Endothelial cell of umbilical vein (primary cell): ENCODE measurements at regions not wholly inside any gene's neighbourhood (a gene's known extent, or its start where the extent isn't known, plus 50 kb on each side); places are given as distances from the start of the nearest gene placed in this dataset.

Experiments used
- BruUV-seq: library from RNA; stranded (reverse); fragments of 400-500 nt; replicated peaks from 2 replicates; lab custom pipeline; 2021; lab: Mats Ljungman, UMichigan
- CTCF ChIA-PET: fragments of 300-600, 350-600 bp; sonication (Branson Sonifier 250); formaldehyde crosslinking; loops from one replicate; lab custom pipeline; 2021; ENCODE audit warnings: antibody characterized with exemption, inconsistent platforms; lab: Charles Lee
- POLR2A ChIA-PET: fragments of 300-600, 350-600 bp; sonication (Branson Sonifier 250); formaldehyde crosslinking; loops from one replicate; lab custom pipeline; 2021; ENCODE audit warnings: antibody characterized with exemption, inconsistent platforms; lab: Charles Lee
- DNase-seq: peaks from one replicate; pipeline ENCODE4 v3.0.0-alpha.2; 2011; ENCODE audit warnings: low read depth, low spot score
- FAIRE-seq: peaks from 2 replicates; lab custom pipeline; 2011; peaks lifted over from hg19 to GRCh38; lab: Jason Lieb, UNC
- H2AFZ ChIP-seq: 2 replicates; pipeline ENCODE4 v1.6.0; 2012; ENCODE audit warnings: low read depth, low read length, control low read depth, inconsistent platforms
- H3K27ac ChIP-seq: 2 replicates; pipeline ENCODE4 v1.5.1; 2011; ENCODE audit warnings: low read depth, mild to moderate bottlenecking, control low read depth, low read length, moderate library complexity; ENCODE audit not compliant: insufficient read depth
- H3K27me3 ChIP-seq, 2 experiments: 2 replicates each; pipeline versions ENCODE4 v1.6.0 to v1.6.1; 2011; ENCODE audit warnings: low read length in 2 of 2, mixed read lengths in 1 of 2; ENCODE audit not compliant: control insufficient read depth in 2 of 2, insufficient read depth in 2 of 2
- H3K36me3 ChIP-seq, 2 experiments: 2 replicates in 1 of 2; 3 replicates in 1 of 2; pipeline ENCODE4 v1.5.1; 2011; ENCODE audit warnings: low read length in 2 of 2, mild to moderate bottlenecking in 1 of 2, moderate library complexity in 1 of 2; ENCODE audit not compliant: control insufficient read depth in 2 of 2, insufficient read depth in 2 of 2; ENCODE audit errors: extremely low read depth in 1 of 2
- H3K4me1 ChIP-seq: 3 replicates; pipeline ENCODE4 v1.5.1; 2011; ENCODE audit warnings: mild to moderate bottlenecking, low read length; ENCODE audit not compliant: control insufficient read depth, insufficient read depth; ENCODE audit errors: extremely low read depth
- H3K4me2 ChIP-seq: 2 replicates; pipeline ENCODE4 v1.6.1; 2011; ENCODE audit warnings: low read length, control low read depth, mixed read lengths; ENCODE audit not compliant: insufficient read depth
- H3K4me3 ChIP-seq, 3 experiments: fragments of 200-600 bp in 1 of 3; sonication (generic), shearing (Covaris generic) in 1 of 3; replicated peaks in 1 of 3; 2 replicates each; pipeline ENCODE4 v1.5.1; 2011 to 2016; ENCODE audit warnings: control low read depth in 3 of 3, low read length in 3 of 3, mild to moderate bottlenecking in 2 of 3, inconsistent platforms in 1 of 3, low read depth in 1 of 3, moderate library complexity in 1 of 3; ENCODE audit not compliant: insufficient read depth in 1 of 3
- H3K79me2 ChIP-seq: 2 replicates; pipeline ENCODE4 v1.6.0; 2012; ENCODE audit warnings: low read length, inconsistent platforms; ENCODE audit not compliant: control insufficient read depth, insufficient read depth
- H3K9ac ChIP-seq: replicated peaks from 2 replicates; pipeline ENCODE3; 2011; ENCODE audit warnings: low read length, control low read depth; ENCODE audit not compliant: insufficient read depth; ENCODE audit errors: extremely low read depth
- H3K9me1 ChIP-seq: replicated peaks from 3 replicates; pipeline ENCODE4 v1.6.0; 2011; ENCODE audit warnings: mild to moderate bottlenecking, low read length; ENCODE audit not compliant: control insufficient read depth, insufficient read depth; ENCODE audit errors: extremely low read depth
- H3K9me3 ChIP-seq: replicated peaks from 2 replicates; pipeline ENCODE4 v1.5.1; 2012; ENCODE audit warnings: low read length, inconsistent platforms; ENCODE audit not compliant: control insufficient read depth, insufficient read depth
- H4K20me1 ChIP-seq: replicated peaks from 2 replicates; pipeline ENCODE3; 2011; ENCODE audit warnings: mild to moderate bottlenecking, low read length; ENCODE audit not compliant: control insufficient read depth, insufficient read depth; ENCODE audit errors: extremely low read depth
- EZH2 ChIP-seq: IDR thresholded peaks from 2 replicates; pipeline ENCODE4 v1.6.1; 2012; ENCODE audit warnings: borderline replicate concordance, low read depth, mild to moderate bottlenecking, moderate library complexity, low read length, inconsistent platforms; ENCODE audit not compliant: severe bottlenecking
- FOS ChIP-seq: IDR thresholded peaks from 2 replicates; pipeline ENCODE4 v1.6.1; 2011; ENCODE audit warnings: mild to moderate bottlenecking, low read length, moderate library complexity, borderline replicate concordance; ENCODE audit not compliant: insufficient read depth
- GATA2 ChIP-seq: IDR thresholded peaks from 2 replicates; pipeline ENCODE4 v1.7.0; 2011; ENCODE audit warnings: low read depth, mild to moderate bottlenecking, moderate library complexity, mixed read lengths, low read length; ENCODE audit not compliant: insufficient read length, insufficient read depth
- JUN ChIP-seq: IDR thresholded peaks from 2 replicates; pipeline ENCODE4 v1.6.1; 2011; ENCODE audit warnings: borderline replicate concordance, low read depth; ENCODE audit not compliant: insufficient read length, insufficient read depth
- MYC ChIP-seq: IDR thresholded peaks from one replicate; pipeline ENCODE4 v1.6.1; 2011; ENCODE audit warnings: mild to moderate bottlenecking, low read depth, low read length
- POLR2A ChIP-seq: IDR thresholded peaks from 2 replicates; pipeline ENCODE4 v1.6.1; 2012; ENCODE audit warnings: low read depth, mild to moderate bottlenecking, control low read depth, low read length
- POLR2AphosphoS5 ChIP-seq: IDR thresholded peaks from 2 replicates; pipeline ENCODE4 v1.6.1; 2012; ENCODE audit warnings: low read depth, mild to moderate bottlenecking, control low read depth, low read length, moderate library complexity; ENCODE audit not compliant: insufficient read depth
- dilution Hi-C: fragments of 300-500 bp; cut with MboI; formaldehyde crosslinking; loops from one replicate; pipeline ENCODE4 v1.15.0; 2019; ENCODE audit warnings: low sequenced_read_pairs; ENCODE audit not compliant: extremely low pct_ligation_motif_present
- intact Hi-C: fragments of 100-400 bp; cut with micrococcal nuclease; formaldehyde crosslinking; loops from one replicate; pipeline ENCODE4 v1.10.0; 2022
- TF ChIP-seq, protein P1 (sequence below), 2 donors: IDR thresholded peaks; 1 replicate in 1 of 2; 2 replicates in 1 of 2; pipeline ENCODE4 v1.5.1; 2011; ENCODE audit warnings: low read length in 2 of 2, mild to moderate bottlenecking in 2 of 2, moderate library complexity in 2 of 2, control low read depth in 1 of 2, inconsistent platforms in 1 of 2, low read depth in 1 of 2; ENCODE audit not compliant: insufficient read depth in 1 of 2; ENCODE audit errors: extremely low read depth in 1 of 2
- TF ChIP-seq, protein P2 (sequence below): IDR thresholded peaks from 2 replicates; pipeline ENCODE4 v1.6.1; 2011; ENCODE audit not compliant: insufficient read depth, insufficient read length

DNA sequence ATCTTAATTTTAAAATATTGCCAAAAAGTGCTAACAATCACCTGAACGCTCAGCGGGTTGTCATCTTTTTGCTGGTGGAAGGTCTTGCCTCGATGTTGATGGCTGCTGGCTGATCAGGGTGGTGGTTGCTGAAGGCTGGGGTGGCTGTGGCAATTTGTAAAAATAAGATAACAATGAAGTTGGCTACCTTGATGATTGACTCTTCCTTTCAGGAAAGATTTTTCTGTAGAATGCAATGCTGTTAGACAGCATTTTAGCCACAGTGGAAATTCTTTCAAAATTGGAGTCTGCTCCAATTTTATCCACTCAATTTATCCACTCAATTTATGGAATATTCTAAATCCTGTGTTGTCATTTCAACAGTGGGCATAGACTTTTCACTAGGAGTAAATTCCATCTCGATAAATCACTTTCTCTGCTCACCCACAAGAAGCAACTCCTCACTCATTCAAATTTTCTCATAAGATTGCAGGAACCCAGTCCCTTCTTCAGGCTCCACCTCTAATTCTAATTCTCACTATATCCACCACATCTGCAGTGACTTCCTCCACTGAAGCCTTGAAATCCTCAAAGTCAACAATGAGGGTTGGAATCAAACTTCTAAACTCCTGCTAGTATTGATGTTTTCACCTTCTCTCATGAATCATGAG, 78.8 kb downstream of the LINC01488 start:
- dilution Hi-C loops = no loop called here
- H3K9me3 ChIP-seq = no peaks in the 10 kb centered on the region
- no peaks in the 10 kb centered on the region for H3K79me2 ChIP-seq
- peak; percentile 55 for FAIRE-seq
- TF ChIP-seq FOS = no peak
- TF ChIP-seq JUN = no peak
- TF ChIP-seq, protein P1, sequence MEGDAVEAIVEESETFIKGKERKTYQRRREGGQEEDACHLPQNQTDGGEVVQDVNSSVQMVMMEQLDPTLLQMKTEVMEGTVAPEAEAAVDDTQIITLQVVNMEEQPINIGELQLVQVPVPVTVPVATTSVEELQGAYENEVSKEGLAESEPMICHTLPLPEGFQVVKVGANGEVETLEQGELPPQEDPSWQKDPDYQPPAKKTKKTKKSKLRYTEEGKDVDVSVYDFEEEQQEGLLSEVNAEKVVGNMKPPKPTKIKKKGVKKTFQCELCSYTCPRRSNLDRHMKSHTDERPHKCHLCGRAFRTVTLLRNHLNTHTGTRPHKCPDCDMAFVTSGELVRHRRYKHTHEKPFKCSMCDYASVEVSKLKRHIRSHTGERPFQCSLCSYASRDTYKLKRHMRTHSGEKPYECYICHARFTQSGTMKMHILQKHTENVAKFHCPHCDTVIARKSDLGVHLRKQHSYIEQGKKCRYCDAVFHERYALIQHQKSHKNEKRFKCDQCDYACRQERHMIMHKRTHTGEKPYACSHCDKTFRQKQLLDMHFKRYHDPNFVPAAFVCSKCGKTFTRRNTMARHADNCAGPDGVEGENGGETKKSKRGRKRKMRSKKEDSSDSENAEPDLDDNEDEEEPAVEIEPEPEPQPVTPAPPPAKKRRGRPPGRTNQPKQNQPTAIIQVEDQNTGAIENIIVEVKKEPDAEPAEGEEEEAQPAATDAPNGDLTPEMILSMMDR (IDR thresholded peaks at IDR 0.05; ENCODE audit: extremely low read depth in 1 of 2, insufficient read depth in 1 of 2, low read depth in 1 of 2, low read length in 2 of 2) = no peak
- intact Hi-C loops = no loop called here
- ChIA-PET POLR2A (no interaction called here), CTCF (no interaction called here)
- no peak overlapping the region for H3K4me3 ChIP-seq
- DNase-seq = no peak
- H3K27ac ChIP-seq = no peak overlapping the region
- BruUV-seq = no TSS peak
- no peaks in the 10 kb centered on the region for H4K20me1 ChIP-seq
- peaks cover 0 to 3% of the 10 kb centered on the region in 2 experiments for H3K27me3 ChIP-seq
- no peaks in the 10 kb centered on the region for H3K36me3 ChIP-seq
- no peak overlapping the region for H3K9ac ChIP-seq
- no peak overlapping the region for H3K4me2 ChIP-seq
- H2AFZ ChIP-seq = no peak overlapping the region
- no peaks in the 10 kb centered on the region for H3K9me1 ChIP-seq
- no peaks in the 10 kb centered on the region for H3K4me1 ChIP-seq

- dilution Hi-C loops (no loop called here), intact Hi-C loops (no loop called here)
- Histone ChIP-seq H3K9me1 (no peaks in the 10 kb centered on the region), H4K20me1 (no peaks in the 10 kb centered on the region), H3K27me3 (peaks cover 0 to 3% of the 10 kb centered on the region in 2 experiments), H3K4me3 (no peak overlapping the region), H3K9me3 (no peaks in the 10 kb centered on the region), H3K27ac (no peak overlapping the region), H3K4me1 (no peaks in the 10 kb centered on the region), H2AFZ (no peak overlapping the region), H3K36me3 (no peaks in the 10 kb centered on the region), H3K4me2 (no peak overlapping the region), H3K79me2 (no peaks in the 10 kb centered on the region), H3K9ac (no peak overlapping the region)
- ChIA-PET POLR2A (no interaction called here), CTCF (no interaction called here)
- DNase-seq (no peak), FAIRE-seq (no peak)
- no TSS peak for BruUV-seq
- TF ChIP-seq GATA2 (no peak), POLR2A (no peak), EZH2 (no peak), MYC (no peak), POLR2AphosphoS5 (no peak), FOS (no peak), JUN (no peak)
- TF ChIP-seq, protein P1 (IDR thresholded peaks at IDR 0.05; ENCODE audit: extremely low read depth in 1 of 2, insufficient read depth in 1 of 2, low read depth in 1 of 2, low read length in 2 of 2) = no peak
- TF ChIP-seq, protein P2, sequence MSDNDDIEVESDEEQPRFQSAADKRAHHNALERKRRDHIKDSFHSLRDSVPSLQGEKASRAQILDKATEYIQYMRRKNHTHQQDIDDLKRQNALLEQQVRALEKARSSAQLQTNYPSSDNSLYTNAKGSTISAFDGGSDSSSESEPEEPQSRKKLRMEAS = no peak
Measured at GRCh38 chr11:69562302-69562701, 78.7 kb upstream of the CCND1 start.
